H9 (cell line): ENCODE measurements at regions not wholly inside any gene's neighbourhood (a gene's known extent, or its start where the extent isn't known, plus 50 kb on each side); places are given as distances from the start of the nearest gene placed in this dataset.

Experiments used
- DNase-seq: peaks from one replicate; pipeline ENCODE4 v3.0.0-alpha.2; 2017
- H2AFZ ChIP-seq: one replicate; pipeline ENCODE4 v1.6.1; 2013; ENCODE audit warnings: mild to moderate bottlenecking, low read length, control low read depth, moderate library complexity
- H2AK5ac ChIP-seq: 2 replicates; pipeline ENCODE4 v1.6.1; 2013; ENCODE audit warnings: low read length, control low read depth, mixed read lengths; ENCODE audit not compliant: insufficient read length
- H2BK120ac ChIP-seq: one replicate; pipeline ENCODE4 v1.6.1; 2013; ENCODE audit warnings: low read depth, mild to moderate bottlenecking, low read length, control low read depth, inconsistent platforms; ENCODE audit not compliant: poor library complexity, severe bottlenecking
- H2BK12ac ChIP-seq: 2 replicates; pipeline ENCODE4 v1.6.1; 2013; ENCODE audit warnings: low read length, control low read depth, mixed read lengths, low read depth; ENCODE audit not compliant: insufficient read length
- H2BK15ac ChIP-seq: 2 replicates; pipeline ENCODE4 v1.6.1; 2013; ENCODE audit warnings: low read depth, low read length, control low read depth
- H2BK20ac ChIP-seq: one replicate; pipeline ENCODE4 v1.6.1; 2013; ENCODE audit warnings: low read depth, mild to moderate bottlenecking, low read length, control low read depth, inconsistent platforms; ENCODE audit not compliant: poor library complexity, severe bottlenecking
- H2BK5ac ChIP-seq: 2 replicates; pipeline ENCODE4 v1.6.1; 2013; ENCODE audit warnings: low read length, control low read depth, mixed read lengths; ENCODE audit not compliant: insufficient read length
- H3K14ac ChIP-seq: 2 replicates; pipeline ENCODE4 v1.6.1; 2013; ENCODE audit warnings: low read length, control low read depth; ENCODE audit not compliant: insufficient read depth
- H3K18ac ChIP-seq: 2 replicates; pipeline ENCODE4 v1.6.1; 2013; ENCODE audit warnings: low read depth, mild to moderate bottlenecking, mixed read lengths, low read length, control low read depth; ENCODE audit not compliant: insufficient read length
- H3K23ac ChIP-seq: 2 replicates; pipeline ENCODE4 v1.6.1; 2013; ENCODE audit warnings: low read length, control low read depth, mixed read lengths, low read depth; ENCODE audit not compliant: insufficient read length
- H3K23me2 ChIP-seq: 2 replicates; pipeline ENCODE4 v1.6.1; 2013; ENCODE audit warnings: low read depth, mild to moderate bottlenecking, mixed read lengths, low read length, control low read depth; ENCODE audit not compliant: insufficient read length, poor library complexity, severe bottlenecking
- H3K27ac ChIP-seq: 2 replicates; pipeline ENCODE4 v1.5.1; 2013; ENCODE audit warnings: low read length, control low read depth, mixed read lengths, low read depth; ENCODE audit not compliant: insufficient read length
- H3K27me3 ChIP-seq: 2 replicates; pipeline ENCODE4 v1.6.1; 2013; ENCODE audit warnings: low read length, control low read depth, inconsistent platforms; ENCODE audit not compliant: insufficient read depth
- H3K4ac ChIP-seq: 2 replicates; pipeline ENCODE4 v1.6.1; 2013; ENCODE audit warnings: low read depth, mild to moderate bottlenecking, control low read depth, inconsistent platforms, low read length, moderate library complexity
- H3K4me1 ChIP-seq: 2 replicates; pipeline ENCODE4 v1.6.1; 2013; ENCODE audit warnings: low read length, control low read depth, inconsistent platforms; ENCODE audit not compliant: insufficient read depth
- H3K4me2 ChIP-seq: 2 replicates; pipeline ENCODE4 v1.6.1; 2013; ENCODE audit warnings: low read length, control low read depth, mixed read lengths; ENCODE audit not compliant: insufficient read length, insufficient read depth
- H3K56ac ChIP-seq: 2 replicates; pipeline ENCODE4 v1.6.1; 2013; ENCODE audit warnings: low read depth, mild to moderate bottlenecking, mixed read lengths, low read length, control low read depth; ENCODE audit not compliant: insufficient read length
- H3K79me1 ChIP-seq: 2 replicates; pipeline ENCODE4 v1.6.1; 2013; ENCODE audit warnings: low read depth, mild to moderate bottlenecking, moderate library complexity, low read length, control low read depth, inconsistent platforms; ENCODE audit not compliant: insufficient read depth, poor library complexity, severe bottlenecking
- H3K79me2 ChIP-seq: 2 replicates; pipeline ENCODE4 v1.6.1; 2013; ENCODE audit warnings: low read length, control low read depth, inconsistent platforms; ENCODE audit not compliant: insufficient read depth
- H3K9ac ChIP-seq: 2 replicates; pipeline ENCODE4 v1.6.1; 2013; ENCODE audit warnings: low read length, control low read depth, mixed read lengths; ENCODE audit not compliant: insufficient read length; ENCODE audit errors: extremely low read depth
- H3K9me3 ChIP-seq: one replicate; pipeline ENCODE4 v1.6.1; 2013; ENCODE audit warnings: low read depth, low read length, inconsistent platforms; ENCODE audit not compliant: control insufficient read depth
- H3T11ph ChIP-seq: one replicate; pipeline ENCODE4 v1.6.1; 2013; ENCODE audit warnings: mild to moderate bottlenecking, low read length, control low read depth, inconsistent platforms
- H4K20me1 ChIP-seq: one replicate; pipeline ENCODE4 v1.6.1; 2013; ENCODE audit not compliant: control insufficient read depth, insufficient read length, insufficient read depth
- H4K5ac ChIP-seq: 2 replicates; pipeline ENCODE4 v1.6.1; 2013; ENCODE audit warnings: low read depth, mild to moderate bottlenecking, mixed read lengths, low read length, control low read depth; ENCODE audit not compliant: insufficient read length
- H4K8ac ChIP-seq: replicated peaks from 2 replicates; pipeline ENCODE4 v1.6.1; 2013; ENCODE audit warnings: low read length, control low read depth, mixed read lengths, low read depth; ENCODE audit not compliant: insufficient read length
- H4K91ac ChIP-seq: 2 replicates; pipeline ENCODE4 v1.6.1; 2013; ENCODE audit warnings: low read depth, mild to moderate bottlenecking, moderate library complexity, mixed read lengths, low read length, control low read depth; ENCODE audit not compliant: insufficient read length
- H3K27ac Mint-ChIP-seq, 3 experiments: 2 replicates in 2 of 3; 3 replicates in 1 of 3; pipeline ENCODE4 v1.8.0; 2020 to 2021; ENCODE audit warnings: mixed read lengths in 3 of 3, mild to moderate bottlenecking in 1 of 3, moderate library complexity in 1 of 3
- H3K27me3 Mint-ChIP-seq: 2 replicates; pipeline ENCODE4 v1.8.0; 2021; ENCODE audit warnings: low read depth, mild to moderate bottlenecking, moderate library complexity, mixed read lengths
- H3K36me3 Mint-ChIP-seq, 3 experiments: 2 replicates in 2 of 3; 3 replicates in 1 of 3; pipeline ENCODE4 v1.8.0; 2020 to 2021; ENCODE audit warnings: low read depth in 3 of 3, mixed read lengths in 3 of 3; ENCODE audit not compliant: insufficient read depth in 1 of 3
- H3K4me1 Mint-ChIP-seq, 2 experiments: 2 replicates each; pipeline ENCODE4 v1.8.0; 2020; ENCODE audit warnings: mixed read lengths in 2 of 2
- H3K4me3 Mint-ChIP-seq, 2 experiments: 2 replicates in 1 of 2; 3 replicates in 1 of 2; pipeline ENCODE4 v1.8.0; 2020 to 2021; ENCODE audit warnings: mild to moderate bottlenecking in 2 of 2, mixed read lengths in 2 of 2, moderate library complexity in 1 of 2
- H3K9me3 Mint-ChIP-seq, 2 experiments: 2 replicates in 1 of 2; 3 replicates in 1 of 2; pipeline ENCODE4 v1.8.0; 2020; ENCODE audit warnings: mild to moderate bottlenecking in 2 of 2, mixed read lengths in 2 of 2, moderate library complexity in 1 of 2
- WGBS: extraction: QIAGEN DNeasy Blood & Tissue Kit; methylation state at CpG from one replicate; pipeline ENCODE4 v1.1.7; 2013; ENCODE audit warnings: missing lambda C conversion rate, low lambda C conversion rate, mixed read lengths; ENCODE audit not compliant: insufficient read length; ENCODE audit errors: extremely low coverage; 5-methylcytosine and 5-hydroxymethylcytosine counted together
- TF ChIP-seq, protein P1 (sequence below): fragments of 200-600 bp; sonication (generic); conservative IDR thresholded peaks from 3 replicates; pipeline ENCODE4 v1.8.0; 2021; ENCODE audit warnings: antibody characterized with exemption, mild to moderate bottlenecking

DNA sequence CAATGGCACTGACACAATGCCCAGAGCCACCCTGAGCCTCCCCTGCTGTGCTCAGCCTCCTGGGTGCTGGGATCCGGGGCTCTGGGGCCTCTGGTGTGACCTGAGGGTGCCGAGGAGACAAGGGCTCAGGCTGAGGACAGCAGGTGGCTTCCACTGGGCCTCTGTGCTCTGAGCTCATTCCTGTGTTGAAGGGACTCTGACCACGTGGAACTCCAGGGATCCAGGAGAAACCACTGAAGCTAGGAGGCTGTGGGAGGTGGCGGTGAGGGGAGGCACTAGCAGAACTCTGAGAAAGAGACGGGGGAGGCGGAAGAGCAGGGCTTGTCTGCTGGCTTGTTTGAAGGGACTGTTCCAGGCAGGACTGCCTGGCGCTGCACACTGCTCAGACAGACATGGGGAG, 318.7 kb upstream of the IRX1 start:
- H2AK5ac ChIP-seq: no peak overlapping the region
- H4K5ac ChIP-seq: no peak overlapping the region
- no peak overlapping the region for H4K91ac ChIP-seq
- no peak overlapping the region for H3K4ac ChIP-seq
- H3K9ac ChIP-seq: no peak overlapping the region
- no peaks in the 10 kb centered on the region for H3K9me3 ChIP-seq
- H4K8ac ChIP-seq: no peak overlapping the region
- H3K23ac ChIP-seq: no peak overlapping the region
- H2BK5ac ChIP-seq: no peak overlapping the region
- H3K23me2 ChIP-seq: peaks cover 3% of the 10 kb centered on the region
- WGBS: no CpG with 5 or more reads among the region's 7 CpGs
- no peak overlapping the region for H2BK12ac ChIP-seq
- H3T11ph ChIP-seq: no peak overlapping the region
- H3K4me2 ChIP-seq: no peak overlapping the region
- H2BK120ac ChIP-seq: no peak overlapping the region
- Mint-ChIP-seq H3K9me3 (peaks cover 3 to 5% of the 10 kb centered on the region in 2 experiments; a peak in 4 of 5 replicates), H3K4me3 (no peak overlapping the region), H3K36me3 (peaks cover 3 to 4% (median 3%) of the 10 kb centered on the region in 3 experiments; a peak in 5 of 7 replicates), H3K4me1 (peaks cover 29 to 30% of the 10 kb centered on the region in 2 experiments), H3K27me3 (peaks cover 14% of the 10 kb centered on the region), H3K27ac (no peak overlapping the region)
- no peak overlapping the region for H3K14ac ChIP-seq
- TF ChIP-seq, protein P1, sequence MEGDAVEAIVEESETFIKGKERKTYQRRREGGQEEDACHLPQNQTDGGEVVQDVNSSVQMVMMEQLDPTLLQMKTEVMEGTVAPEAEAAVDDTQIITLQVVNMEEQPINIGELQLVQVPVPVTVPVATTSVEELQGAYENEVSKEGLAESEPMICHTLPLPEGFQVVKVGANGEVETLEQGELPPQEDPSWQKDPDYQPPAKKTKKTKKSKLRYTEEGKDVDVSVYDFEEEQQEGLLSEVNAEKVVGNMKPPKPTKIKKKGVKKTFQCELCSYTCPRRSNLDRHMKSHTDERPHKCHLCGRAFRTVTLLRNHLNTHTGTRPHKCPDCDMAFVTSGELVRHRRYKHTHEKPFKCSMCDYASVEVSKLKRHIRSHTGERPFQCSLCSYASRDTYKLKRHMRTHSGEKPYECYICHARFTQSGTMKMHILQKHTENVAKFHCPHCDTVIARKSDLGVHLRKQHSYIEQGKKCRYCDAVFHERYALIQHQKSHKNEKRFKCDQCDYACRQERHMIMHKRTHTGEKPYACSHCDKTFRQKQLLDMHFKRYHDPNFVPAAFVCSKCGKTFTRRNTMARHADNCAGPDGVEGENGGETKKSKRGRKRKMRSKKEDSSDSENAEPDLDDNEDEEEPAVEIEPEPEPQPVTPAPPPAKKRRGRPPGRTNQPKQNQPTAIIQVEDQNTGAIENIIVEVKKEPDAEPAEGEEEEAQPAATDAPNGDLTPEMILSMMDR: no peak
- DNase-seq: no peak
- no peaks in the 10 kb centered on the region for H3K27me3 ChIP-seq
- no peaks in the 10 kb centered on the region; the same call in 1 of the 2 replicates for H3K4me1 ChIP-seq
- no peak overlapping the region for H3K18ac ChIP-seq
- H2AFZ ChIP-seq: no peak overlapping the region
- no peaks in the 10 kb centered on the region for H3K79me1 ChIP-seq
- H2BK15ac ChIP-seq: no peak overlapping the region
- H3K79me2 ChIP-seq: no peaks in the 10 kb centered on the region
- no peaks in the 10 kb centered on the region for H4K20me1 ChIP-seq
- no peak overlapping the region for H3K27ac ChIP-seq
- H2BK20ac ChIP-seq: no peak overlapping the region
- no peak overlapping the region for H3K56ac ChIP-seq
